ENCODE measurements at regions not wholly inside any gene's neighbourhood (a gene's known extent, or its start where the extent isn't known, plus 50 kb on each side); places are given as distances from the start of the nearest gene placed in this dataset.

- TF ChIP-seq CTCF (optimal IDR thresholded peaks at IDR 0.05 in 1 of 3, IDR thresholded peaks at IDR 0.05 in 1 of 3, conservative IDR thresholded peaks at IDR 0.05 in 1 of 3; ENCODE audit: extremely low read depth in 1 of 3, insufficient read depth in 2 of 3, low read length in 3 of 3) (no peak), EZH2 (IDR thresholded peaks at IDR 0.05; ENCODE audit: low read length) (no peak)
These were observed 600.4 kb downstream of the HTR1B start for GRCh38 chr6:76862936-76863335.

Measured in keratinocyte (primary cell).